ENCODE measurements at regions not wholly inside any gene's neighbourhood (a gene's known extent, or its start where the extent isn't known, plus 50 kb on each side); places are given as distances from the start of the nearest gene placed in this dataset.

GRCh38 chr4:117847849-117848248 lies 186.4 kb upstream of the NDST3 start:
- TF ChIP-seq POLR2AphosphoS5 (IDR thresholded peaks at IDR 0.05; ENCODE audit: low read depth, low read length) (no peak), SPI1 (IDR thresholded peaks at IDR 0.05; ENCODE audit: low read depth, low read length) (no peak), POU2F2 (IDR thresholded peaks at IDR 0.05; ENCODE audit: low read depth, low read length) (no peak), PAX5 (IDR thresholded peaks at IDR 0.05; ENCODE audit: insufficient read depth, low read length, severe bottlenecking) (no peak), TAF1 (IDR thresholded peaks at IDR 0.05; ENCODE audit: low read depth, low read length) (no peak), POLR2A (IDR thresholded peaks at IDR 0.05; ENCODE audit: low read depth, low read length) (no peak)
- FAIRE-seq (no peak), DNase-seq (ENCODE audit: insufficient read length, low spot score) (no peak)

GRCh38 chr4:117868201-117868600 lies 166.1 kb upstream of the NDST3 start:
- no peak for TF ChIP-seq POLR2A (IDR thresholded peaks at IDR 0.05; ENCODE audit: low read depth, low read length)
- no peak for TF ChIP-seq TAF1 (IDR thresholded peaks at IDR 0.05; ENCODE audit: low read depth, low read length)
- TF ChIP-seq SPI1 (IDR thresholded peaks at IDR 0.05; ENCODE audit: low read depth, low read length), result no peak
- no peak for TF ChIP-seq POU2F2 (IDR thresholded peaks at IDR 0.05; ENCODE audit: low read depth, low read length)
- TF ChIP-seq POLR2AphosphoS5 (IDR thresholded peaks at IDR 0.05; ENCODE audit: low read depth, low read length), result no peak
- no peak for TF ChIP-seq PAX5 (IDR thresholded peaks at IDR 0.05; ENCODE audit: insufficient read depth, low read length, severe bottlenecking)
- FAIRE-seq (no peak), DNase-seq (ENCODE audit: insufficient read length, low spot score) (no peak)

- TF ChIP-seq TAF1 (IDR thresholded peaks at IDR 0.05; ENCODE audit: low read depth, low read length), result no peak
- no peak for TF ChIP-seq POLR2AphosphoS5 (IDR thresholded peaks at IDR 0.05; ENCODE audit: low read depth, low read length)
- TF ChIP-seq POLR2A (IDR thresholded peaks at IDR 0.05; ENCODE audit: low read depth, low read length), result no peak
- TF ChIP-seq POU2F2 (IDR thresholded peaks at IDR 0.05; ENCODE audit: low read depth, low read length), result no peak
- FAIRE-seq (no peak), DNase-seq (ENCODE audit: insufficient read length, low spot score) (no peak)
Measured at GRCh38 chr4:117873779-117874178, 160.5 kb upstream of the NDST3 start.

GRCh38 chr4:117874216-117874615 lies 160.1 kb upstream of the NDST3 start:
- TF ChIP-seq POU2F2 (IDR thresholded peaks at IDR 0.05; ENCODE audit: low read depth, low read length) (no peak), TAF1 (IDR thresholded peaks at IDR 0.05; ENCODE audit: low read depth, low read length) (no peak), SPI1 (IDR thresholded peaks at IDR 0.05; ENCODE audit: low read depth, low read length) (no peak), POLR2AphosphoS5 (IDR thresholded peaks at IDR 0.05; ENCODE audit: low read depth, low read length) (no peak), POLR2A (IDR thresholded peaks at IDR 0.05; ENCODE audit: low read depth, low read length) (no peak), PAX5 (IDR thresholded peaks at IDR 0.05; ENCODE audit: insufficient read depth, low read length, severe bottlenecking) (no peak)
- no peak for FAIRE-seq
- DNase-seq (ENCODE audit: insufficient read length, low spot score), result no peak

- no peak for FAIRE-seq
- DNase-seq (ENCODE audit: insufficient read length, low spot score), result no peak
- TF ChIP-seq SPI1 (IDR thresholded peaks at IDR 0.05; ENCODE audit: low read depth, low read length) (no peak), POLR2AphosphoS5 (IDR thresholded peaks at IDR 0.05; ENCODE audit: low read depth, low read length) (no peak), POU2F2 (IDR thresholded peaks at IDR 0.05; ENCODE audit: low read depth, low read length) (no peak), TAF1 (IDR thresholded peaks at IDR 0.05; ENCODE audit: low read depth, low read length) (no peak), POLR2A (IDR thresholded peaks at IDR 0.05; ENCODE audit: low read depth, low read length) (no peak), PAX5 (IDR thresholded peaks at IDR 0.05; ENCODE audit: insufficient read depth, low read length, severe bottlenecking) (no peak)
Measured at GRCh38 chr4:117889978-117890377, 144.3 kb upstream of the NDST3 start.

- FAIRE-seq, result no peak
- DNase-seq (ENCODE audit: insufficient read length, low spot score), result no peak
Measured at GRCh38 chr4:117893207-117893606, 141.1 kb upstream of the NDST3 start.

GRCh38 chr4:117898496-117898895 lies 135.8 kb upstream of the NDST3 start:
- FAIRE-seq (no peak), DNase-seq (ENCODE audit: insufficient read length, low spot score) (no peak)
- TF ChIP-seq POU2F2 (IDR thresholded peaks at IDR 0.05; ENCODE audit: low read depth, low read length) (no peak), PAX5 (IDR thresholded peaks at IDR 0.05; ENCODE audit: insufficient read depth, low read length, severe bottlenecking) (no peak), POLR2A (IDR thresholded peaks at IDR 0.05; ENCODE audit: low read depth, low read length) (no peak), POLR2AphosphoS5 (IDR thresholded peaks at IDR 0.05; ENCODE audit: low read depth, low read length) (no peak), TAF1 (IDR thresholded peaks at IDR 0.05; ENCODE audit: low read depth, low read length) (no peak), SPI1 (IDR thresholded peaks at IDR 0.05; ENCODE audit: low read depth, low read length) (no peak)

More at GRCh38 chr4:117893207-117893606, 141.1 kb upstream of the NDST3 start:
- TF ChIP-seq SPI1 (IDR thresholded peaks at IDR 0.05; ENCODE audit: low read depth, low read length), result no peak
- TF ChIP-seq PAX5 (IDR thresholded peaks at IDR 0.05; ENCODE audit: insufficient read depth, low read length, severe bottlenecking), result no peak
- no peak for TF ChIP-seq TAF1 (IDR thresholded peaks at IDR 0.05; ENCODE audit: low read depth, low read length)
- TF ChIP-seq POLR2A (IDR thresholded peaks at IDR 0.05; ENCODE audit: low read depth, low read length), result no peak
- no peak for TF ChIP-seq POLR2AphosphoS5 (IDR thresholded peaks at IDR 0.05; ENCODE audit: low read depth, low read length)
- TF ChIP-seq POU2F2 (IDR thresholded peaks at IDR 0.05; ENCODE audit: low read depth, low read length), result no peak

- no peak for DNase-seq (ENCODE audit: insufficient read length, low spot score)
- FAIRE-seq, result no peak
- TF ChIP-seq PAX5 (IDR thresholded peaks at IDR 0.05; ENCODE audit: insufficient read depth, low read length, severe bottlenecking), result no peak
- no peak for TF ChIP-seq SPI1 (IDR thresholded peaks at IDR 0.05; ENCODE audit: low read depth, low read length)
- TF ChIP-seq TAF1 (IDR thresholded peaks at IDR 0.05; ENCODE audit: low read depth, low read length), result no peak
- no peak for TF ChIP-seq POU2F2 (IDR thresholded peaks at IDR 0.05; ENCODE audit: low read depth, low read length)
- TF ChIP-seq POLR2AphosphoS5 (IDR thresholded peaks at IDR 0.05; ENCODE audit: low read depth, low read length), result no peak
- TF ChIP-seq POLR2A (IDR thresholded peaks at IDR 0.05; ENCODE audit: low read depth, low read length), result no peak
Measured at GRCh38 chr4:117900832-117901231, 133.5 kb upstream of the NDST3 start.

GRCh38 chr4:117907646-117908045 lies 126.6 kb upstream of the NDST3 start:
- no peak for FAIRE-seq
- DNase-seq (ENCODE audit: insufficient read length, low spot score), result no peak
- TF ChIP-seq POLR2A (IDR thresholded peaks at IDR 0.05; ENCODE audit: low read depth, low read length), result no peak

- FAIRE-seq, result no peak
- TF ChIP-seq TAF1 (IDR thresholded peaks at IDR 0.05; ENCODE audit: low read depth, low read length) (no peak), SPI1 (IDR thresholded peaks at IDR 0.05; ENCODE audit: low read depth, low read length) (no peak), PAX5 (IDR thresholded peaks at IDR 0.05; ENCODE audit: insufficient read depth, low read length, severe bottlenecking) (no peak), POLR2AphosphoS5 (IDR thresholded peaks at IDR 0.05; ENCODE audit: low read depth, low read length) (no peak), POU2F2 (IDR thresholded peaks at IDR 0.05; ENCODE audit: low read depth, low read length) (no peak), POLR2A (IDR thresholded peaks at IDR 0.05; ENCODE audit: low read depth, low read length) (no peak)
- no peak for DNase-seq (ENCODE audit: insufficient read length, low spot score)
Measured at GRCh38 chr4:117908306-117909207, 125.7 kb upstream of the NDST3 start.

Measured in GM12891 (cell line).